GM23338 (cell line): ENCODE measurements at regions not wholly inside any gene's neighbourhood (a gene's known extent, or its start where the extent isn't known, plus 50 kb on each side); places are given as distances from the start of the nearest gene placed in this dataset.

Experiments used
- ATAC-seq: fragments of 200-7000 bp; cut with Tn5 transposase; 3 replicates; pipeline ENCODE4 v1.9.1; 2020
- DNase-seq: peaks from one replicate; pipeline ENCODE4 v3.0.0-alpha.2; 2015; ENCODE audit warnings: low spot score
- H2AFZ ChIP-seq: fragments of 200-600 bp; sonication (generic); 2 replicates; pipeline ENCODE4 v1.8.0; 2016; ENCODE audit warnings: antibody characterized with exemption, mild to moderate bottlenecking, moderate library complexity
- H3F3A ChIP-seq: fragments of 200-600 bp; sonication (generic); replicated peaks from 2 replicates; pipeline ENCODE4 v1.8.0; 2017; ENCODE audit warnings: antibody characterized with exemption, mixed run types, low read depth
- H3K27ac ChIP-seq: fragments of 200-600 bp; sonication (generic); 2 replicates; pipeline ENCODE4 v1.6.1; 2016; ENCODE audit warnings: low read depth
- H3K27me3 ChIP-seq: fragments of 200-600 bp; sonication (generic); 2 replicates; pipeline ENCODE4 v1.8.0; 2016; ENCODE audit warnings: mild to moderate bottlenecking, mixed run types, moderate library complexity; ENCODE audit not compliant: insufficient read depth
- H3K36me3 ChIP-seq: fragments of 200-600 bp; sonication (generic); 2 replicates; pipeline ENCODE4 v1.8.0; 2016; ENCODE audit warnings: mild to moderate bottlenecking; ENCODE audit not compliant: insufficient read depth
- H3K4me1 ChIP-seq: fragments of 200-600 bp; sonication (generic); 2 replicates; pipeline ENCODE4 v1.8.0; 2016; ENCODE audit warnings: mild to moderate bottlenecking, moderate library complexity; ENCODE audit not compliant: insufficient read depth
- H3K4me2 ChIP-seq: fragments of 200-600 bp; sonication (generic); 2 replicates; pipeline ENCODE4 v1.7.1; 2017; ENCODE audit warnings: mixed run types
- H3K4me3 ChIP-seq: fragments of 200-600 bp; sonication (generic); 2 replicates; pipeline ENCODE4 v1.6.1; 2016; ENCODE audit warnings: mixed run types
- H3K79me2 ChIP-seq: fragments of 200-600 bp; sonication (generic); replicated peaks from 2 replicates; pipeline ENCODE4 v1.8.0; 2017; ENCODE audit warnings: mild to moderate bottlenecking; ENCODE audit not compliant: insufficient read depth
- H3K9me2 ChIP-seq: fragments of 200-600 bp; sonication (generic); 2 replicates; pipeline ENCODE4 v1.8.0; 2017; ENCODE audit not compliant: insufficient read depth
- H4K20me1 ChIP-seq: fragments of 200-600 bp; sonication (generic); replicated peaks from 2 replicates; pipeline ENCODE4 v1.8.0; 2017; ENCODE audit warnings: mild to moderate bottlenecking; ENCODE audit not compliant: insufficient read depth
- H3K27ac Mint-ChIP-seq: 2 replicates; pipeline ENCODE4 v1.8.0; 2020; ENCODE audit warnings: inconsistent platforms, mild to moderate bottlenecking, moderate library complexity, mixed read lengths
- H3K27me3 Mint-ChIP-seq: 3 replicates; pipeline ENCODE4 v1.8.0; 2022; ENCODE audit warnings: low read depth, mild to moderate bottlenecking, moderate library complexity, mixed read lengths, inconsistent platforms; ENCODE audit not compliant: insufficient read depth, poor library complexity
- H3K36me3 Mint-ChIP-seq: 3 replicates; pipeline ENCODE4 v1.8.0; 2021; ENCODE audit warnings: low read depth, mild to moderate bottlenecking, inconsistent platforms, moderate library complexity, mixed read lengths
- H3K4me1 Mint-ChIP-seq: 3 replicates; pipeline ENCODE4 v1.8.0; 2020; ENCODE audit warnings: mild to moderate bottlenecking, inconsistent platforms, mixed read lengths
- H3K4me3 Mint-ChIP-seq: 3 replicates; pipeline ENCODE4 v1.8.0; 2021; ENCODE audit warnings: moderate library complexity, mild to moderate bottlenecking, inconsistent platforms, mixed read lengths
- H3K9me3 Mint-ChIP-seq: 3 replicates; pipeline ENCODE4 v1.8.0; 2020; ENCODE audit warnings: moderate library complexity, mild to moderate bottlenecking, inconsistent platforms, mixed read lengths
- CREB1 ChIP-seq: fragments of 250-450 bp; sonication (Bioruptor Pico); IDR thresholded peaks from 2 replicates; pipeline ENCODE4 v1.5.0; 2020; ENCODE audit warnings: low read depth, mild to moderate bottlenecking, moderate library complexity
- CTCF ChIP-seq, 2 experiments: fragments of 200-600 bp in 1 of 2; sonication (generic) in 1 of 2; conservative IDR thresholded peaks; 2 replicates each; pipeline versions ENCODE4 v1.5.1 to v1.6.1; 2016 to 2017; ENCODE audit warnings: antibody characterized with exemption in 2 of 2, low read depth in 2 of 2, mild to moderate bottlenecking in 2 of 2, moderate library complexity in 1 of 2
- ETS1 ChIP-seq: IDR thresholded peaks from 2 replicates; pipeline ENCODE4 v1.6.1; 2016; ENCODE audit warnings: antibody characterized with exemption
- EZH2 ChIP-seq: fragments of 200-600 bp; sonication (generic); IDR thresholded peaks from one replicate; pipeline ENCODE4 v1.8.0; 2017; ENCODE audit warnings: antibody characterized with exemption, mild to moderate bottlenecking, low read depth; ENCODE audit not compliant: unreplicated experiment
- EZH2phosphoT487 ChIP-seq: fragments of 200-600 bp; sonication (generic); IDR thresholded peaks from one replicate; pipeline ENCODE4 v1.8.1; 2018; ENCODE audit warnings: antibody characterized with exemption; ENCODE audit not compliant: unreplicated experiment
- JUNB ChIP-seq: IDR thresholded peaks from one replicate; pipeline ENCODE4 v1.6.1; 2016; ENCODE audit warnings: antibody characterized with exemption; ENCODE audit not compliant: unreplicated experiment
- NANOG ChIP-seq: IDR thresholded peaks from 2 replicates; pipeline ENCODE4 v1.6.1; 2016; ENCODE audit warnings: antibody characterized with exemption, borderline replicate concordance
- POLR2AphosphoS5 ChIP-seq: IDR thresholded peaks from 2 replicates; pipeline ENCODE4 v1.6.1; 2016; ENCODE audit warnings: antibody characterized with exemption, low read depth
- REST ChIP-seq: IDR thresholded peaks from one replicate; pipeline ENCODE4 v1.6.1; 2018; ENCODE audit warnings: antibody characterized with exemption; ENCODE audit not compliant: unreplicated experiment
- STAT1 ChIP-seq: IDR thresholded peaks from one replicate; pipeline ENCODE4 v1.6.1; 2016; ENCODE audit warnings: antibody characterized with exemption; ENCODE audit not compliant: unreplicated experiment
- ZNF114 ChIP-seq: fragments of 250-450 bp; sonication (Bioruptor Pico); IDR thresholded peaks from 2 replicates; pipeline ENCODE4 v1.5.0; 2020; ENCODE audit warnings: mild to moderate bottlenecking, moderate library complexity
- ZNF331 ChIP-seq: fragments of 250-450 bp; sonication (Bioruptor Pico); IDR thresholded peaks from 2 replicates; pipeline ENCODE4 v1.5.0; 2020; ENCODE audit warnings: low read depth, mild to moderate bottlenecking, moderate library complexity
- ZNF462 ChIP-seq: fragments of 250-450 bp; sonication (Bioruptor Pico); IDR thresholded peaks from 2 replicates; pipeline ENCODE4 v1.5.0; 2020; ENCODE audit warnings: mild to moderate bottlenecking, moderate library complexity

GRCh38 chr16:65775829-65776228 lies 590.7 kb upstream of the CDH5 start:
- peaks cover 16% of the 10 kb centered on the region for H3K27me3 Mint-ChIP-seq

More at GRCh38 chr16:65775829-65776228, 590.7 kb upstream of the CDH5 start:
- TF ChIP-seq ZNF114 = no peak
- no peak for TF ChIP-seq ETS1
- TF ChIP-seq JUNB = no peak
- TF ChIP-seq ZNF331 (CRISPR knock-in tag) = no peak
- TF ChIP-seq EZH2phosphoT487 = no peak
- no peak for TF ChIP-seq REST
- no peak for TF ChIP-seq STAT1
- TF ChIP-seq CTCF (conservative IDR thresholded peaks at IDR 0.05; ENCODE audit: low read depth in 2 of 2) = no peak
- TF ChIP-seq ZNF462 (CRISPR knock-in tag) = no peak
- TF ChIP-seq CREB1 (CRISPR knock-in tag) = no peak
- TF ChIP-seq EZH2 = no peak
- TF ChIP-seq NANOG = no peak
- TF ChIP-seq POLR2AphosphoS5 = no peak
- peaks cover 1% of the 10 kb centered on the region for H3K36me3 ChIP-seq
- no peaks in the 10 kb centered on the region for H4K20me1 ChIP-seq
- no peak overlapping the region for H3K4me2 ChIP-seq
- no peak overlapping the region for H3K4me3 Mint-ChIP-seq
- 0 out of 2 replicates have a peak, but pooled peaks cover 8% of the 10 kb centered on the region for H3F3A ChIP-seq
- no peak overlapping the region for H3K27ac Mint-ChIP-seq
- ATAC-seq (no peak), DNase-seq (no peak)
- H3K4me1 ChIP-seq = peaks cover 21% of the 10 kb centered on the region
- no peak overlapping the region for H3K27ac ChIP-seq
- no peaks in the 10 kb centered on the region for H3K79me2 ChIP-seq
- no peak overlapping the region for H2AFZ ChIP-seq
- H3K27me3 ChIP-seq = no peaks in the 10 kb centered on the region
- H3K4me1 Mint-ChIP-seq = peaks cover 32% of the 10 kb centered on the region
- peaks cover 40% of the 10 kb centered on the region for H3K9me3 Mint-ChIP-seq
- H3K9me2 ChIP-seq = peaks cover 6% of the 10 kb centered on the region; the same call in 1 of the 2 replicates
- no peak overlapping the region for H3K4me3 ChIP-seq
- peaks cover 48% of the 10 kb centered on the region for H3K36me3 Mint-ChIP-seq
